22Rv1 (cell line): ENCODE measurements at regions not wholly inside any gene's neighbourhood (a gene's known extent, or its start where the extent isn't known, plus 50 kb on each side); places are given as distances from the start of the nearest gene placed in this dataset.

Experiments used
- ZFX ChIP-seq: fragments of 450-650 bp; IDR thresholded peaks from 2 replicates; pipeline ENCODE4 v1.6.1; 2017; ENCODE audit warnings: antibody characterized with exemption, borderline replicate concordance
- TF ChIP-seq, protein P1 (sequence below): fragments of 450-650 bp; IDR thresholded peaks from 2 replicates; pipeline ENCODE4 v1.5.1; 2017; ENCODE audit warnings: mild to moderate bottlenecking

DNA sequence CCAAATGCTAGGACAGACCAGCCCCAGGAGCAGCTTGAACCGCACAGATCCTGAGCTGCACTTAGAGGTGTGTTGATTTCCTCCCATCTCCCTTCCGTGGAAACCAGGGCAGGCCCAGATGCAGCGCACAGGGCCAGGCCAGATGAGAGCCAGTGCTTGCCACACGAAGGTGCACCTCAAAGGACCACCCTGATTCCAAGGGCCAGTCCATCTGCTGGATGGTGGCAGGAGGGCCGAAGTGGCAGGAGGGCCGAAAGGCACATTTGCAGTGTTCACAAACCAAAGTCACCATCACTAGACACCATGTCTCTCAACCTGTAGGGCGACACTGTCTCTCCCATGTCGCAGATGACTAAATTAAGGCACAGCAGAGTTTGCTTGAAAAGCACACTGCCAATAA, 370.7 kb upstream of the MYT1L start:
- TF ChIP-seq, protein P1, sequence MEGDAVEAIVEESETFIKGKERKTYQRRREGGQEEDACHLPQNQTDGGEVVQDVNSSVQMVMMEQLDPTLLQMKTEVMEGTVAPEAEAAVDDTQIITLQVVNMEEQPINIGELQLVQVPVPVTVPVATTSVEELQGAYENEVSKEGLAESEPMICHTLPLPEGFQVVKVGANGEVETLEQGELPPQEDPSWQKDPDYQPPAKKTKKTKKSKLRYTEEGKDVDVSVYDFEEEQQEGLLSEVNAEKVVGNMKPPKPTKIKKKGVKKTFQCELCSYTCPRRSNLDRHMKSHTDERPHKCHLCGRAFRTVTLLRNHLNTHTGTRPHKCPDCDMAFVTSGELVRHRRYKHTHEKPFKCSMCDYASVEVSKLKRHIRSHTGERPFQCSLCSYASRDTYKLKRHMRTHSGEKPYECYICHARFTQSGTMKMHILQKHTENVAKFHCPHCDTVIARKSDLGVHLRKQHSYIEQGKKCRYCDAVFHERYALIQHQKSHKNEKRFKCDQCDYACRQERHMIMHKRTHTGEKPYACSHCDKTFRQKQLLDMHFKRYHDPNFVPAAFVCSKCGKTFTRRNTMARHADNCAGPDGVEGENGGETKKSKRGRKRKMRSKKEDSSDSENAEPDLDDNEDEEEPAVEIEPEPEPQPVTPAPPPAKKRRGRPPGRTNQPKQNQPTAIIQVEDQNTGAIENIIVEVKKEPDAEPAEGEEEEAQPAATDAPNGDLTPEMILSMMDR, result no peak
- TF ChIP-seq ZFX, result no peak
